ENCODE measurements at regions not wholly inside any gene's neighbourhood (a gene's known extent, or its start where the extent isn't known, plus 50 kb on each side); places are given as distances from the start of the nearest gene placed in this dataset.

- no peak for DNase-seq (ENCODE audit: extremely low spot score, unreplicated experiment)
- no peak for TF ChIP-seq CTCF (conservative IDR thresholded peaks at IDR 0.05)
- H3K27ac Mint-ChIP-seq = no peak overlapping the region
Measured at GRCh38 chr11:71145368-71145767, 107.0 kb downstream of the SHANK2 start.

DNA sequence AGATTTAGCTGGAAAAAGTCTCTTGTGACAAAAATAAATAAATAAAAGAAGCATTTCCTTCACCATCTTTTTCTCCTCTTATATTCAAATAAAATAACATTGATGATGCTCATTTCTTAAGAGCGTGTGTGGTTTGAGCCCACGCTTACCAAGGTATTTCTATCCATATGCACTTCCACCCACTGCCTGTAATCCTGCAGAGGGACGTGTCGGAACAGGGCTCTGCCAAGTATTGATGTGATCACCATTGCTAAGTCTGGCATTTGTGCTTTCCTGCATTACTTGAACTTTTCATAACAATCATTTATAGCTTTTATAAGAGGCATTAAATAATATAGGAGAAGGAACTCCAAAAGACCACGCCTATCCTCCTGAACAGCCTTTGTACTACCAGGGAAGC is 107.6 kb downstream of the SHANK2 start:
- TF ChIP-seq CTCF (conservative IDR thresholded peaks at IDR 0.05) = no peak
- Mint-ChIP-seq H3K27me3 (no peaks in the 10 kb centered on the region), H3K27ac (no peak overlapping the region), H3K36me3 (peaks cover 3% of the 10 kb centered on the region), H3K9me3 (no peaks in the 10 kb centered on the region), H3K4me3 (no peak overlapping the region), H3K4me1 (ENCODE audit: unreplicated experiment) (peaks cover 12% of the 10 kb centered on the region)
- DNase-seq (ENCODE audit: extremely low spot score, unreplicated experiment) = no peak

More at GRCh38 chr11:71145368-71145767, 107.0 kb downstream of the SHANK2 start:
- no peak overlapping the region for H3K4me3 Mint-ChIP-seq
- H3K36me3 Mint-ChIP-seq = peaks cover 3% of the 10 kb centered on the region
- H3K9me3 Mint-ChIP-seq = no peaks in the 10 kb centered on the region
- H3K4me1 Mint-ChIP-seq (ENCODE audit: unreplicated experiment) = peaks cover 12% of the 10 kb centered on the region
- H3K27me3 Mint-ChIP-seq = no peaks in the 10 kb centered on the region

GRCh38 chr11:71144010-71144409 is 108.4 kb downstream of the SHANK2 start:
- H3K9me3 Mint-ChIP-seq = no peaks in the 10 kb centered on the region
- H3K4me3 Mint-ChIP-seq = no peak overlapping the region
- TF ChIP-seq CTCF (conservative IDR thresholded peaks at IDR 0.05) = no peak
- H3K36me3 Mint-ChIP-seq = no peaks in the 10 kb centered on the region
- DNase-seq (ENCODE audit: extremely low spot score, unreplicated experiment) = no peak
- no peaks in the 10 kb centered on the region for H3K27me3 Mint-ChIP-seq
- H3K4me1 Mint-ChIP-seq (ENCODE audit: unreplicated experiment) = peaks cover 7% of the 10 kb centered on the region
- H3K27ac Mint-ChIP-seq = no peak overlapping the region

- Mint-ChIP-seq H3K27me3 (no peaks in the 10 kb centered on the region), H3K9me3 (no peaks in the 10 kb centered on the region), H3K27ac (no peak overlapping the region), H3K4me1 (ENCODE audit: unreplicated experiment) (no peaks in the 10 kb centered on the region), H3K4me3 (no peak overlapping the region), H3K36me3 (peaks cover 4% of the 10 kb centered on the region)
- TF ChIP-seq CTCF (conservative IDR thresholded peaks at IDR 0.05) = no peak
- DNase-seq (ENCODE audit: extremely low spot score, unreplicated experiment) = no peak
Measured at GRCh38 chr11:71140206-71140919, 112.0 kb downstream of the SHANK2 start.

DNA sequence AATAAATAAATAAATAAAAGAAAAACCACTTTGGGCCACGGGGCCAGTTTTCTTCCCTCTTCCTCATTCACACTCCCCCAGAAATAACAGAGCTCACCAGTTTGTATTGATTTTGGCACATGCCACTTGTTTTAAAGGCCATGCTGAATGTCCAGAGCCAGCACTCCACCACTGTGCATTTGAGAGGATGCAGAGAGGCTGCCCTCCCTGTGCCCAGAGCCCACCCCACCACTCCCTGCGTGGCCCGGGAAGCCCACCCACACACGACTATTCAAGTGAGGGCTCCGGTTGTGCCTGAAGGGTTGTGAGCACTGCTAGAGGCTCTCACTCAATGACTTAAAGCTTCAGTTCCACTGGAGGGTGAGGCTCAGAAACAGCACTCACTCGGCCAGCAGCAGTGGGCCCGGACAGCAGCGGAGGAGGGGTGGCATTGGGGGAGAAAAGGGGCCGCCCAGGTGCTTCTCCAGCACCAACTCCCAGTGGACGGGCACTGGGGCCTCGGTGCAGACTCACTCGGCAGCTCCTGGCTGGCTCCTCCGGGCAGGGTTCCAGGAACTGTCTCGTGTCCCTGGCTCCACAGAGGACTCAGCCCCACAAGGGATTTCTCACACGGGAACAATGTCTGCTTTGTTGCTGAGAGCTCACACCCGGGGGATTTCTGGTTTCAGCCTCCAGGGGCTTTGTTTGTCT is 112.7 kb downstream of the SHANK2 start:
- Mint-ChIP-seq H3K27ac (no peak overlapping the region), H3K4me1 (ENCODE audit: unreplicated experiment) (no peaks in the 10 kb centered on the region), H3K9me3 (no peaks in the 10 kb centered on the region), H3K27me3 (no peaks in the 10 kb centered on the region), H3K36me3 (peaks cover 6% of the 10 kb centered on the region), H3K4me3 (no peak overlapping the region)
- DNase-seq (ENCODE audit: extremely low spot score, unreplicated experiment) = no peak
- no peak for TF ChIP-seq CTCF (conservative IDR thresholded peaks at IDR 0.05)
